ENCODE measurements at regions not wholly inside any gene's neighbourhood (a gene's known extent, or its start where the extent isn't known, plus 50 kb on each side); places are given as distances from the start of the nearest gene placed in this dataset.

- H3K36me3 ChIP-seq (ENCODE audit: control insufficient read depth in 1 of 2, insufficient read depth in 2 of 2, low read depth in 1 of 2, low read length in 2 of 2) = no peaks in the 10 kb centered on the region
- H4K91ac ChIP-seq (ENCODE audit: low read length) = no peak overlapping the region
- no peaks in the 10 kb centered on the region for H3K79me1 ChIP-seq (replicated peaks; ENCODE audit: low read length, poor library complexity, severe bottlenecking)
- H3K9me3 ChIP-seq (ENCODE audit: control insufficient read depth, low read length) = no peaks in the 10 kb centered on the region
- DNase-seq = no peak
- H3K4me2 ChIP-seq (ENCODE audit: low read length, poor library complexity, severe bottlenecking) = no peak overlapping the region
- H3K14ac ChIP-seq (ENCODE audit: low read length in 2 of 2) = no peak overlapping the region
- WGBS = no CpG with 5 or more reads among the region's 1 CpG
- no peak overlapping the region for H2AK5ac ChIP-seq (ENCODE audit: low read length, severe bottlenecking)
- H2AFZ ChIP-seq (ENCODE audit: low read depth, low read length) = no peak overlapping the region
- H3K4me3 ChIP-seq (ENCODE audit: insufficient read depth in 1 of 2, low read depth in 1 of 2, low read length in 2 of 2) = no peak overlapping the region
- H3K27ac ChIP-seq (ENCODE audit: low read length, poor library complexity, severe bottlenecking) = no peak overlapping the region
- H3K23ac ChIP-seq (ENCODE audit: low read length in 2 of 2) = no peak overlapping the region
- no peak overlapping the region for H3K4ac ChIP-seq (ENCODE audit: low read depth in 1 of 2, low read length in 2 of 2)
- no peaks in the 10 kb centered on the region for H3K27me3 ChIP-seq (ENCODE audit: control insufficient read depth in 1 of 2, insufficient read depth in 1 of 2, low read length in 2 of 2)
- H3K4me1 ChIP-seq (ENCODE audit: control insufficient read depth, insufficient read depth, low read depth, low read length) = no peaks in the 10 kb centered on the region
- no peak overlapping the region for H4K8ac ChIP-seq (ENCODE audit: low read length)
- H3K9ac ChIP-seq (ENCODE audit: low read length) = no peak overlapping the region
- H3K18ac ChIP-seq (ENCODE audit: low read depth in 1 of 2, low read length in 2 of 2) = no peak overlapping the region
- no peak overlapping the region for H2BK5ac ChIP-seq (ENCODE audit: low read depth, low read length, poor library complexity, severe bottlenecking)
- no peak overlapping the region for H2BK12ac ChIP-seq (ENCODE audit: low read length in 2 of 2)
- no peak overlapping the region for H2BK120ac ChIP-seq (ENCODE audit: low read depth, low read length)
- no peak overlapping the region for H2BK15ac ChIP-seq (ENCODE audit: low read depth, poor library complexity, severe bottlenecking)
These were observed 161.5 kb downstream of the CEP120 start for GRCh38 chr5:123261752-123262151.

- Histone ChIP-seq H4K91ac (ENCODE audit: low read length) (no peak overlapping the region), H3K79me1 (replicated peaks; ENCODE audit: low read length, poor library complexity, severe bottlenecking) (no peaks in the 10 kb centered on the region), H3K27me3 (ENCODE audit: control insufficient read depth in 1 of 2, insufficient read depth in 1 of 2, low read length in 2 of 2) (no peaks in the 10 kb centered on the region), H3K9ac (ENCODE audit: low read length) (no peak overlapping the region), H3K4me1 (ENCODE audit: control insufficient read depth, insufficient read depth, low read depth, low read length) (no peaks in the 10 kb centered on the region), H3K9me3 (ENCODE audit: control insufficient read depth, low read length) (no peaks in the 10 kb centered on the region), H3K4ac (ENCODE audit: low read depth in 1 of 2, low read length in 2 of 2) (no peak overlapping the region), H3K4me3 (ENCODE audit: insufficient read depth in 1 of 2, low read depth in 1 of 2, low read length in 2 of 2) (no peak overlapping the region), H3K4me2 (ENCODE audit: low read length, poor library complexity, severe bottlenecking) (no peak overlapping the region), H3K14ac (ENCODE audit: low read length in 2 of 2) (no peak overlapping the region), H3K27ac (ENCODE audit: low read length, poor library complexity, severe bottlenecking) (no peak overlapping the region), H3K36me3 (ENCODE audit: control insufficient read depth in 1 of 2, insufficient read depth in 2 of 2, low read depth in 1 of 2, low read length in 2 of 2) (no peaks in the 10 kb centered on the region), H2AK5ac (ENCODE audit: low read length, severe bottlenecking) (no peak overlapping the region), H2AFZ (ENCODE audit: low read depth, low read length) (no peak overlapping the region), H4K8ac (ENCODE audit: low read length) (no peak overlapping the region), H3K18ac (ENCODE audit: low read depth in 1 of 2, low read length in 2 of 2) (no peak overlapping the region), H3K23ac (ENCODE audit: low read length in 2 of 2) (no peak overlapping the region), H2BK15ac (ENCODE audit: low read depth, poor library complexity, severe bottlenecking) (no peak overlapping the region), H2BK12ac (ENCODE audit: low read length in 2 of 2) (no peak overlapping the region), H2BK5ac (ENCODE audit: low read depth, low read length, poor library complexity, severe bottlenecking) (no peak overlapping the region), H2BK120ac (ENCODE audit: low read depth, low read length) (no peak overlapping the region)
- peak; percentile 1 for DNase-seq
- WGBS = no CpG with 5 or more reads among the region's 2 CpGs
These were observed 160.4 kb downstream of the PRDM6 start for GRCh38 chr5:123249446-123249845.

GRCh38 chr5:123245689-123246088, 156.6 kb downstream of the PRDM6 start:
- WGBS = no CpG with 5 or more reads among the region's 1 CpG
- H3K18ac ChIP-seq (ENCODE audit: low read depth in 1 of 2, low read length in 2 of 2) = no peak overlapping the region

GRCh38 chr5:123244458-123244857, 155.4 kb downstream of the PRDM6 start:
- Histone ChIP-seq H3K27ac (ENCODE audit: low read length, poor library complexity, severe bottlenecking) (no peak overlapping the region), H3K4me3 (ENCODE audit: insufficient read depth in 1 of 2, low read depth in 1 of 2, low read length in 2 of 2) (no peak overlapping the region), H3K4me1 (ENCODE audit: control insufficient read depth, insufficient read depth, low read depth, low read length) (no peaks in the 10 kb centered on the region), H4K91ac (ENCODE audit: low read length) (no peak overlapping the region), H4K8ac (ENCODE audit: low read length) (no peak overlapping the region), H3K79me1 (replicated peaks; ENCODE audit: low read length, poor library complexity, severe bottlenecking) (no peaks in the 10 kb centered on the region), H3K27me3 (ENCODE audit: control insufficient read depth in 1 of 2, insufficient read depth in 1 of 2, low read length in 2 of 2) (no peaks in the 10 kb centered on the region), H2BK15ac (ENCODE audit: low read depth, poor library complexity, severe bottlenecking) (no peak overlapping the region), H2BK12ac (ENCODE audit: low read length in 2 of 2) (no peak overlapping the region), H2AK5ac (ENCODE audit: low read length, severe bottlenecking) (no peak overlapping the region), H3K4me2 (ENCODE audit: low read length, poor library complexity, severe bottlenecking) (no peak overlapping the region), H3K18ac (ENCODE audit: low read depth in 1 of 2, low read length in 2 of 2) (no peak overlapping the region), H2BK120ac (ENCODE audit: low read depth, low read length) (no peak overlapping the region), H2BK5ac (ENCODE audit: low read depth, low read length, poor library complexity, severe bottlenecking) (no peak overlapping the region), H3K14ac (ENCODE audit: low read length in 2 of 2) (no peak overlapping the region), H3K23ac (ENCODE audit: low read length in 2 of 2) (no peak overlapping the region), H3K36me3 (ENCODE audit: control insufficient read depth in 1 of 2, insufficient read depth in 2 of 2, low read depth in 1 of 2, low read length in 2 of 2) (no peaks in the 10 kb centered on the region), H3K4ac (ENCODE audit: low read depth in 1 of 2, low read length in 2 of 2) (no peak overlapping the region), H2AFZ (ENCODE audit: low read depth, low read length) (no peak overlapping the region), H3K9ac (ENCODE audit: low read length) (no peak overlapping the region), H3K9me3 (ENCODE audit: control insufficient read depth, low read length) (no peaks in the 10 kb centered on the region)
- no peak for DNase-seq
- 83% methylated on average over 1 of the region's 2 CpGs for WGBS

More at GRCh38 chr5:123245689-123246088, 156.6 kb downstream of the PRDM6 start:
- H3K4me1 ChIP-seq (ENCODE audit: control insufficient read depth, insufficient read depth, low read depth, low read length) = no peaks in the 10 kb centered on the region
- H2BK12ac ChIP-seq (ENCODE audit: low read length in 2 of 2) = no peak overlapping the region
- no peak overlapping the region for H2BK5ac ChIP-seq (ENCODE audit: low read depth, low read length, poor library complexity, severe bottlenecking)
- no peak overlapping the region for H3K14ac ChIP-seq (ENCODE audit: low read length in 2 of 2)
- H2AK5ac ChIP-seq (ENCODE audit: low read length, severe bottlenecking) = no peak overlapping the region
- no peak overlapping the region for H4K91ac ChIP-seq (ENCODE audit: low read length)
- H3K79me1 ChIP-seq (replicated peaks; ENCODE audit: low read length, poor library complexity, severe bottlenecking) = no peaks in the 10 kb centered on the region
- no peak overlapping the region for H2AFZ ChIP-seq (ENCODE audit: low read depth, low read length)
- no peak for DNase-seq
- H3K4ac ChIP-seq (ENCODE audit: low read depth in 1 of 2, low read length in 2 of 2) = no peak overlapping the region
- no peak overlapping the region for H2BK15ac ChIP-seq (ENCODE audit: low read depth, poor library complexity, severe bottlenecking)
- no peak overlapping the region for H3K4me3 ChIP-seq (ENCODE audit: insufficient read depth in 1 of 2, low read depth in 1 of 2, low read length in 2 of 2)
- H3K36me3 ChIP-seq (ENCODE audit: control insufficient read depth in 1 of 2, insufficient read depth in 2 of 2, low read depth in 1 of 2, low read length in 2 of 2) = no peaks in the 10 kb centered on the region
- no peak overlapping the region for H3K27ac ChIP-seq (ENCODE audit: low read length, poor library complexity, severe bottlenecking)
- no peaks in the 10 kb centered on the region for H3K9me3 ChIP-seq (ENCODE audit: control insufficient read depth, low read length)
- no peaks in the 10 kb centered on the region for H3K27me3 ChIP-seq (ENCODE audit: control insufficient read depth in 1 of 2, insufficient read depth in 1 of 2, low read length in 2 of 2)
- no peak overlapping the region for H2BK120ac ChIP-seq (ENCODE audit: low read depth, low read length)
- no peak overlapping the region for H3K4me2 ChIP-seq (ENCODE audit: low read length, poor library complexity, severe bottlenecking)
- no peak overlapping the region for H3K23ac ChIP-seq (ENCODE audit: low read length in 2 of 2)
- no peak overlapping the region for H3K9ac ChIP-seq (ENCODE audit: low read length)
- H4K8ac ChIP-seq (ENCODE audit: low read length) = no peak overlapping the region

Measured in mesenchymal stem cell (in vitro differentiated cells and primary cell).